Amniotic epithelial cell (primary cell): ENCODE measurements at regions not wholly inside any gene's neighbourhood (a gene's known extent, or its start where the extent isn't known, plus 50 kb on each side); places are given as distances from the start of the nearest gene placed in this dataset.

ENCODE experiments used
- DNase-seq: peaks from one replicate; pipeline ENCODE4 v3.0.0-alpha.2; 2010; ENCODE audit warnings: low read depth

DNA sequence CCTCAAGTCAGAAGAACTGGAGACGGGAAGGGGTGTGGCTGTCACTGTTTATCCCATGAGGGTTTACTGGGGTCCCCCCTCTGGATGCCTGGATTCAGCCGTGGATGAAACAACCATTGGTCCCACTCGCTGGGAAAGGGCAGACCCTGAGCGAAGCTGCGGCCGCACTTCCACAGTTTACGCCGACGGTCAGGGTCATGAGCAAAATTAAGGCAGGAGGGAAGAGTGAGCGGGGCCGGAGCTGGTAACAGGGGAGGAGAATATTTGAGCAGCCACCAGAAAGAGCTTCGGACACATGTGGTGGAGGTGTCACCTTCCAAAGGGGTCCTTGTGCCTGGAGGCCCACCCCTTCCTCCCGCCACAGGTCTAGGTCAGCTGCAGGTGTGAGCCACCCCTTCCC lies 344.9 kb downstream of the BRD1 start:
- DNase-seq: no peak

GRCh38 chr22:49481659-49482399 lies 345.8 kb downstream of the BRD1 start:
- DNase-seq: no peak

DNA sequence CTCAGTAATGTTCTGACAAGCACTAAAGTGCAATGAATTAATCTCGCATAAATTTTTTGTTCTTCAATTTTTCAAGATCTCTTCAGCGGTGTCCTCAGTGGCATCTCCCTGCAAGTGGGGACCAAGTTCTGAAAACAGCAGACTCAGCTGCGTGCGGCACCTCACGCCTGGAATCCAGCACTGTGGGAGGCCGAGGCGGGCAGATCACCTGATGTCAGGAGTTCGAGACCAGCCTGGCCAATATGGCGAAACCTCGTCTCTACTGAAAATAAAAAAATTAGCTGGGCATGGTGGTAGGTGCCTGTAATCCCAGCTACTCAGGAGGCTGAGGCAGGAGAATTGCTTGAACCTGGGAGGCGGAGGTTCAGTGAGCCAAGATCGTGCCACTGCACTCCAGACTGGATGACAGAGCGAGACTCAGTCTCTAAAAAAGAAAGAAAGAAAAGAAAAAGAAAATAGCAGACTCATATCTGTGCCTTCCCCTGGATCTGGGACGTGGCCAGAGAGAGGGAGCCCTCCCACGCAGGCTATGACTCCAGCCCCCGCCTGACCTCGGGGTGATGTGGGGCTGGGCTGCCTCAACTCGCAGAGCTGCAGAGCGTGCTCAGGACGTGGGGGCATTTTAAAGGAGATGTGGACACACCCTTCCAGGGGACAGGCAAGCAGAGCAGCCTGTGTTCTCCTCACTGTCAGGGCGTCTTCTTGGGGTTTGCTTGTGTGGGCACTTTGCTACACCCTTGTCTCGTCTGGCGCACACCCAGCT lies 346.6 kb downstream of the BRD1 start:
- DNase-seq: no peak

GRCh38 chr22:49480331-49480730 lies 347.3 kb downstream of the BRD1 start:
- no peak for DNase-seq

- DNase-seq: no peak
Measured at GRCh38 chr22:49479566-49479965, 348.1 kb downstream of the BRD1 start.

GRCh38 chr22:49476800-49477400 lies 350.8 kb downstream of the BRD1 start:
- DNase-seq: no peak

- no peak for DNase-seq
Measured at GRCh38 chr22:49476176-49476575, 351.5 kb downstream of the BRD1 start.

DNA sequence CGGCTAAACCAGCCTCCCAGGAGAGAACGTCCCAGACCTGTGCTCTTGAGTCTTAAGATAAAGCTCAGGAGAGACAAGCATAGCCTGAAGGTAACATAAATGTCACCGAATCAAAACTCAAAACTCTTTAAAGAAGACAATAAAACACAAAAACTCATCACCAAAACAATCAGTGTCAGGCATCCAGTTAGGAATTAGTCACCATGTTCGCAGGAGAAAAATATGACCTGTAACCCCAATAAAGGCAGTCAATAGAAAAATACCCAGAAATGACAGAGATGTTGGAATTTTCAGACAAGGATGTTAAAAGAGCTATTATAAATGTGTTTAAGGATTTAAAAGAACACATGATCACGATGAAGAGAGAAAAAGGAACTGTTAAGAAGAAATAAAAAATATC lies 352.4 kb downstream of the BRD1 start:
- no peak for DNase-seq

GRCh38 chr22:49473286-49473685 lies 354.4 kb downstream of the BRD1 start:
- DNase-seq: no peak

GRCh38 chr22:49470741-49471503 lies 356.8 kb downstream of the BRD1 start:
- DNase-seq: no peak

DNA sequence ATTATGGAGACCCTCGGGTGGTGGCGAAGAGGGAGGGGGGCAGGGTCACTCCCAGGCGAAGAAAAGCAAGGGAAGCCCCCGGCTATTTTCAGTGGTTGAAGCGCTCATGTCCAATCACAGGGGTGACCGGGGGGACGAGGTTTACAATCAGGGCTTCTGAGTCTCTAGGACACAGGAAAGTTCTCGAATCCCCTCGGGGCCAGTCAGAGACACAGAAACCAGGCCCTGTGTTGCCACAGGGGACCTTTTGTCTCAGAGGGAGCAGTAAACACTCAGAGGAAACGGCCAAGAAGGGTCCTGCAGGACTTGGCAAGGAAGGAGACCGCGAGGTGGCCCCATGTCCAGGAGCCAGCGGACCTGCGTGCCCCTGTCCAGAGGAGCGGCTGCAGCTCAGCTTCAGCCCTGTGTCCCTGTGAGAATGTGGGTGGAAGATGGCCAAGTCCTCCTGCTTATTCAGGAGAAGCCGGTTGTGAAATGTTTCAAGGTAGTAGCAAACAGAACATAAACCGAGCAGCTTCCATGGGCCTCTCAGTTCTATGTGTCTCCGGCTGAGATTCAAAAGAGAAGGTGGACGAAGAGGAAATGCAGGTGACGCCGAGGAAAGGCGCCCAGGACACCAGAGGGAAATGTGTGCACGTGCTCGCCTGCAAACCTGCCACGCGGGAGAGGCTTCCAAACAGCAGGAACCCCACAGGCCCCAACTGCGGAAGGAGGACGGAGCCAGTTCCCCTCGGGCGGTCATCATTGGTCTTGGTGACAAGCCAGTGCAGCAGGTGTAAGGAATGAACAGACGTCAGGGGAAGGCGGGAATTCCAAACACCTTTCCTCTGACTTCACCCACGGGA lies 357.6 kb downstream of the BRD1 start:
- no peak for DNase-seq

- DNase-seq: no peak
Measured at GRCh38 chr22:49468487-49469198, 359.0 kb downstream of the BRD1 start.

GRCh38 chr22:49466878-49467595 lies 360.6 kb downstream of the BRD1 start:
- DNase-seq: no peak

GRCh38 chr22:49464037-49464436 lies 363.6 kb downstream of the BRD1 start:
- no peak for DNase-seq

GRCh38 chr22:49462795-49463194 lies 364.9 kb downstream of the BRD1 start:
- no peak for DNase-seq

- no peak for DNase-seq
Measured at GRCh38 chr22:49462291-49462690, 365.4 kb downstream of the BRD1 start.

DNA sequence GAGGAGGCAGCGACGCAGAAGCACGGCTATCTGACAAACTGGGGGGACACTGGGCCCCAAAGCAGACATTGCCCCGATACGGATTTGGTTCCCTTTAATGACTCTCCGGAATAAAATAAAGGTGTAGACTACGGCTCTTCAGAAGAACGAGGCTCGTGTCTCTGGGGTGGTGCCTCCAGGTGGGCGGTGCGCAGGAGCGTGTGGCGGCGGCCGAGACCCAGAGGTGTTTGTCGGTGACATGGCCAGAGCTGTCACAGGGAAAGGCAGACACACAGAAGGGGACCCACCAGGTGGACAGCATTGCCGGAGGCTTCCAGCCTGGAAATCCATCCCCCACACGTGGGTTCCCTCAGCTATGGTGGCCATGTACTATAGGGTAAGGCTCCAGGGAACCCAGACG lies 366.0 kb downstream of the BRD1 start:
- DNase-seq: no peak

DNA sequence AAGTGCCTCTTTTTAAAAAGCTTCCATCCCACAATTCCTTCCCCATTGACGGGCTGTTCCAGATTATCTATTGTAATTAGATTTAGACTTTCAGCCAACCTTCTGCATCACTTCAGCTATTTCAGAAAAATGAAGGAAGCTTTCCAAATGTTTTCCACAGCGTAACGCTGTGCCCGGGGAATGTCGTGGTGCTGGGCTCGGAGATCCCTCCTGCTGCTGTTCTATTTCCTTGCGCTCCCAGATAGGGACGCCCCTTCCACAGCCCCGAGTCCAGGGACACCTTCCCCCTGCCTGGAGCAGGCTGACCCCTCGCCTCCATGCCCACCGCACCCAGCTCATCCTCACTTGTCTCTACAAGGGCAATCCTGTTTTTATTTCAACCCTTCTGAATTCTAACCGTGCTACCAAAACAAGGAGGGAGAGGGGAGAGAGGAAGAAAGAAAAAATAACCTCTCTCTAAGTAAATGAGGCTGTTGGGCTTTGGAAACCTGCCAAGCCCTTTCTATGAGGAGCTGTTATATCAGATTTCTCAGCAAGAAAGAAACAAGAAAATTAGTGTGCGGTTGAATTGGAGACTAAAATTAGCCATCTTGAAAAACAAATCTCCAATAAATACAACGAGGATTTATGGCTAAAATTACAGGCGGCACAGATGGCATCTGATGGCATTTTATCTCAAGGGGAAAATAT lies 366.9 kb downstream of the BRD1 start:
- DNase-seq: no peak

GRCh38 chr22:49460091-49460490 lies 367.6 kb downstream of the BRD1 start:
- DNase-seq: no peak

- DNase-seq: no peak
Measured at GRCh38 chr22:49458708-49459099, 369.0 kb downstream of the BRD1 start.
